Adrenal gland (tissue), 9 donors: ENCODE measurements at regions not wholly inside any gene's neighbourhood (a gene's known extent, or its start where the extent isn't known, plus 50 kb on each side); places are given as distances from the start of the nearest gene placed in this dataset.
"Not testable (repeated sequence)": the region's sequence is repeated elsewhere in the genome, so short reads cannot be mapped to it uniquely, and the experiment has no call there.

ENCODE experiments used
- DNase-seq, 7 donors: peaks; one replicate each; pipeline ENCODE4 v3.0.0-alpha.2; 2019 to 2020
- H3K27ac ChIP-seq, 5 donors: fragments of 200-600 bp; sonication (generic) in 4 of 5; 1 replicate in 3 of 5; 2 replicates in 2 of 5; pipeline versions ENCODE4 v1.5.1 to v1.8.0; 2016 to 2020; ENCODE audit warnings: mild to moderate bottlenecking in 1 of 5
- H3K27me3 ChIP-seq: fragments of 200-600 bp; 2 replicates; pipeline ENCODE4 v1.8.0; 2021
- H3K36me3 ChIP-seq, 2 donors: fragments of 200-600 bp; replicated peaks in 1 of 2; 1 replicate in 1 of 2; 2 replicates in 1 of 2; pipeline versions ENCODE4 v1.5.1 to v1.8.0; 2018 to 2022
- H3K4me1 ChIP-seq, 2 donors: fragments of 200-600 bp; replicated peaks in 1 of 2; 1 replicate in 1 of 2; 2 replicates in 1 of 2; pipeline versions ENCODE4 v1.5.1 to v1.8.0; 2018 to 2021
- H3K4me3 ChIP-seq, 4 donors: fragments of 200-600 bp; sonication (generic) in 3 of 4; one replicate each; pipeline ENCODE4 v1.5.1; 2016 to 2018
- H3K9me3 ChIP-seq, 3 donors: fragments of 200-600 bp; sonication (generic) in 1 of 3; replicated peaks in 1 of 3; 1 replicate in 2 of 3; 2 replicates in 1 of 3; pipeline versions ENCODE4 v1.5.1 to v1.8.0; 2016 to 2021
- POLR2A ChIP-seq, 2 donors: fragments of 450-650 bp; IDR thresholded peaks; one replicate each; pipeline ENCODE4 v1.6.1; 2017; ENCODE audit warnings: antibody characterized with exemption in 2 of 2, mild to moderate bottlenecking in 2 of 2, moderate library complexity in 1 of 2
- WGBS, 4 donors: extraction: QIAGEN DNeasy Blood & Tissue Kit in 2 of 4; methylation state at CpG; one replicate each; pipeline versions ENCODE4 v1.1.5 to v1.1.7; 2013 to 2017; 5-methylcytosine and 5-hydroxymethylcytosine counted together
- intact Hi-C, 2 donors: fragments of 100-400 bp; cut with DNase I; formaldehyde crosslinking; loops; one replicate each; pipeline versions ENCODE4 v1.14.1 to v1.15.0; 2022 to 2023
- TF ChIP-seq, protein P1 (sequence below), 6 experiments: fragments of 450-650 bp in 4 of 6; fragments of 200-600 bp in 2 of 6; sonication (generic) in 1 of 6; IDR thresholded peaks; 1 replicate in 5 of 6; 2 replicates in 1 of 6; pipeline versions ENCODE4 v1.5.1 to v1.8.0; 2016 to 2021; ENCODE audit warnings: antibody characterized with exemption in 6 of 6, mild to moderate bottlenecking in 2 of 6, moderate library complexity in 1 of 6
- donor health status: healthy with polysubstance abuse.
- donor health status: Bipolar disorder and iron deficiency.
- donor health status: DM: yes; HTN: yes; CAD: no.
- donor health status: DM: no; HTN: no; CAD: no.
- donor health status: DM: no; HTN: no; CAD: no.

DNA sequence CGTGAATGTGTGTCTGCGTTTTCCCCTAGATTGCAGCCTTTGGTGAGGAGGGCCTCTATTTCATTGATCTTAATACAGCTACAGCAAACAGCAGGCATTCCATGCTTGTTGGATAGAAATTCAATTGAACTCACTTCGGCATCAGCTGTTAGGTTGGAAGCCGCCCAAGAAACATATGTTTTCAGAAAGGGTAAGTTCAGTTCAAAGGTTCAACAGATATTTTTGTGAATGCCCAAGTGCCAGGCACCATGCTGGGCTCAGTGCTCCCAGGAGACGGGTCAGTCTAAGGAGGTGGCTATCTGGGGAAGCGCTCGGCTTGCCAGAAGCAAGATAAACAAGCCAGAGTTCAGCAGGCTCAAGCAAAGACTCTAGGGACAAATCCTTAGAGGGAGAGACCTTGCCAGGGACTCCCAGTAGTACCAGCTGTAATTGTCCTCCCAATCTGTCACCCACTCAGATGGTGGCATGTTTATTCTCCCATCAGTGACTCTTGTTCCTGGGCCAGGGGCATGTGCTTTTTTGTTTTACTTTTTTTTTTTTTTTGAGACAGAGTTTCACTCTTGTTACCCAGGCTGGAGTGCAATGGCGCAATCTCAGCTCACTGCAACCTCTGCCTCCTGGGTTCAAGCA, 64.5 kb upstream of the LARGE1 start:
- H3K4me1 ChIP-seq: no peaks in the 10 kb centered on the region

DNA sequence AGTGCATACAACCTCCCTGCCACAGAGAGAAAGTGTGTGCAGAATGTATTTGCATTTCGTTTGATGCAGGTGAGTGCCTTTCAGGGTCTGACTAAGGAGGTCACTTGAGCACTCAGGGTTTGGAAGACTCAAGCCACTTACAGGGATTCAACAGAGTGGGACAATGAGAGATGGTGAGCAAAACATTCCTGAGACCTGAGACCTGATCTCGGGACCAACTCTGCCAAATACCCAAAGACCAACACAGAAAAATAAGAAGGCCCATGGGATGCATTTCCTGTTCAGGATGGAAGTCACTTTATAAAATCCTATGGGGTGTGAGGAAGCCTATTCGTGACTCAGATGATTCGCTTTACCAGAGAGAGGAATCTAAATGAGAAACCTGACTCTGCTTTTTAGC, 65.2 kb upstream of the LARGE1 start:
- TF ChIP-seq POLR2A (IDR thresholded peaks at IDR 0.05): no peak
- TF ChIP-seq, protein P1, sequence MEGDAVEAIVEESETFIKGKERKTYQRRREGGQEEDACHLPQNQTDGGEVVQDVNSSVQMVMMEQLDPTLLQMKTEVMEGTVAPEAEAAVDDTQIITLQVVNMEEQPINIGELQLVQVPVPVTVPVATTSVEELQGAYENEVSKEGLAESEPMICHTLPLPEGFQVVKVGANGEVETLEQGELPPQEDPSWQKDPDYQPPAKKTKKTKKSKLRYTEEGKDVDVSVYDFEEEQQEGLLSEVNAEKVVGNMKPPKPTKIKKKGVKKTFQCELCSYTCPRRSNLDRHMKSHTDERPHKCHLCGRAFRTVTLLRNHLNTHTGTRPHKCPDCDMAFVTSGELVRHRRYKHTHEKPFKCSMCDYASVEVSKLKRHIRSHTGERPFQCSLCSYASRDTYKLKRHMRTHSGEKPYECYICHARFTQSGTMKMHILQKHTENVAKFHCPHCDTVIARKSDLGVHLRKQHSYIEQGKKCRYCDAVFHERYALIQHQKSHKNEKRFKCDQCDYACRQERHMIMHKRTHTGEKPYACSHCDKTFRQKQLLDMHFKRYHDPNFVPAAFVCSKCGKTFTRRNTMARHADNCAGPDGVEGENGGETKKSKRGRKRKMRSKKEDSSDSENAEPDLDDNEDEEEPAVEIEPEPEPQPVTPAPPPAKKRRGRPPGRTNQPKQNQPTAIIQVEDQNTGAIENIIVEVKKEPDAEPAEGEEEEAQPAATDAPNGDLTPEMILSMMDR (IDR thresholded peaks at IDR 0.05): no peak
- WGBS, 4 donors: 72 to 76% (median 75%) methylated on average over 4 of the region's 4 CpGs
- no peaks in the 10 kb centered on the region for H3K36me3 ChIP-seq

More for the DNA sequence above, 64.5 kb upstream of the LARGE1 start:
- 56 to 64% (median 61%) methylated on average over 8 of the region's 8 CpGs for WGBS, 4 donors
- intact Hi-C loops: no loop called here
- no peaks in the 10 kb centered on the region for H3K27me3 ChIP-seq
- H3K36me3 ChIP-seq: no peaks in the 10 kb centered on the region
- no peaks in the 10 kb centered on the region for H3K9me3 ChIP-seq
- TF ChIP-seq, protein P1 (IDR thresholded peaks at IDR 0.05): no peak
- TF ChIP-seq POLR2A (IDR thresholded peaks at IDR 0.05): no peak
- H3K27ac ChIP-seq: no peak overlapping the region
- DNase-seq: no peak
- no peak overlapping the region for H3K4me3 ChIP-seq

DNA sequence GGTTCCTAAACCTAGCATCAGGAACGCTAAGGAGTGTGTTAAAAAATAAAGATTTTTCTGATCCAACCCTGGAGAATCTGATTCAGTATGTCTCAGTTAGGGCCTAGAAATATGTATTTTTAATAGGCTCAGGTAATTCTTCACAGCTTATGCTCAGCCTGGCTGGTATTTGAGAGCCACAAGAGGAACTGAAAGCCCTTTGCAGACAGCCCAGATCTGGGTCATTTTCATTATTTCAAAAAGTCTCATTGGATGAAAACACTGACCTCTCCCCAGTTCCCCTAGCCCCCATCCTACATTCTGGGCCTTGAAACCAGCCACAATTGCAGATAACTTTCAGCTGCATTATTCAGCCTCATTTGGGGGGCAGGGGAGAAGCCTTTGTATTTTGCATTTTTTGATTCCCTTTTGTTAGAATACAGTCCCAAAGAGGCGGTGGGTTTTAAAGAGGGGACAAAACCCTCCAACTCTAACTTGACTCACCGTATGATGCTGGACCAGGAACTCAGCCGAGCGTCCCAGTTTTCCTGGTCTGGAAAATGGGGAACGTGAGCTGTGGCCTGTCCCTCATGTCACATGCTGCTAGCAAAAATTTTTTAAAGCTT, 66.0 kb upstream of the LARGE1 start:
- Histone ChIP-seq H3K9me3 (no peaks in the 10 kb centered on the region), H3K4me3 (no peak overlapping the region), H3K27me3 (no peaks in the 10 kb centered on the region), H3K4me1 (no peaks in the 10 kb centered on the region), H3K27ac (no peak overlapping the region), H3K36me3 (no peaks in the 10 kb centered on the region)
- TF ChIP-seq, protein P1 (IDR thresholded peaks at IDR 0.05): no peak
- TF ChIP-seq POLR2A (IDR thresholded peaks at IDR 0.05): no peak
- DNase-seq: no peak
- WGBS, 4 donors: 79 to 82% (median 81%) methylated on average over 6 of the region's 6 CpGs
- intact Hi-C loops: no loop called here

More for the DNA sequence above, 65.2 kb upstream of the LARGE1 start:
- intact Hi-C loops: no loop called here
- DNase-seq: no peak
- no peak overlapping the region for H3K4me3 ChIP-seq
- no peaks in the 10 kb centered on the region for H3K27me3 ChIP-seq
- no peaks in the 10 kb centered on the region for H3K9me3 ChIP-seq
- no peaks in the 10 kb centered on the region for H3K4me1 ChIP-seq
- no peak overlapping the region for H3K27ac ChIP-seq

DNA sequence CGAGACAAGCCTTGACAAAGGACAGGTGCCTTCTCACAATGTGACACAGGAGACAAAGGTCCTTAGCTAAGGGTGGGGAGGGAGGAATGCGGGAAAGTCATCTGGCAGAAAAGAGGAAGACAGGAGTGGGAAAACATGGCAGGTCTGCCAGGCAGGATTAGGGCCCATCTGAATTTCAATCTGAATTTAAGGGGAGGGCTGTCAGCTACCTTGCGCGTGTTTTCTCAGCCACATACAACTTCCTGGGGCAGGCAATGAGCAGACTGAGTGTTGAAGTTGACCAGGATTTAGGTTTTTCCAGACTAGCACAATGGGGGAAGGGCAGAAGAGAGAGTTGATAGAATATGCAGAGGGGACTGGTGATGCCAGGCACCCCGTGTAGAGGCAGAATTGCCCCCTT, 66.7 kb upstream of the LARGE1 start:
- Histone ChIP-seq H3K27ac (no peak overlapping the region), H3K36me3 (no peaks in the 10 kb centered on the region), H3K27me3 (no peaks in the 10 kb centered on the region), H3K9me3 (no peaks in the 10 kb centered on the region), H3K4me1 (no peaks in the 10 kb centered on the region), H3K4me3 (no peak overlapping the region)
- TF ChIP-seq, protein P1 (IDR thresholded peaks at IDR 0.05): no peak
- no peak for TF ChIP-seq POLR2A (IDR thresholded peaks at IDR 0.05)
- intact Hi-C loops: no loop called here
- DNase-seq: no peak
- 42 to 59% (median 45%) methylated on average over 5 of the region's 5 CpGs for whole genome bisulfite sequencing, 4 donors

DNA sequence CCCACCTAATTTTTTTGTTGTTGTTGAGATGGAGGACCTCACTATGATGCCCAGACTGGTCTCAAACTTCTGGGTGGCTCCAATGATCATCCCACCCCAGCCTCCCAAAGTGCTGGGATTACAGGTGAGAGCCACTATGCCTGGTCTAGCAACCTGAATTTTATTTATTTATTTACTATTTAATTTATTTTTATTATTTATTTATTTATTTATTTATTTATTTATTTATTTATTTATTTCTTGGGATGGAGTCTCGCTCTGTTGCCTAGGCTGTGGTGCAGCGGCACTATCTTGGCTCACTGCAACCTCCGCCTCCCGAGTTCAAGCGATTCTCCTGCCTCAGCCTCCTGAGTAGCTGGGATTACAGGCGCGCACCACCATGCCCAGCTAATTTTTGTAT, 69.0 kb upstream of the LARGE1 start:
- DNase-seq, H3K9me3 ChIP-seq, H3K27ac ChIP-seq, H3K27me3 ChIP-seq, H3K4me3 ChIP-seq, H3K4me1 ChIP-seq, H3K36me3 ChIP-seq, intact Hi-C loops: not testable (repeated sequence)
- WGBS, 4 donors: 92 to 97% (median 94%) methylated on average over 7 of the region's 7 CpGs
